ENCODE measurements at regions not wholly inside any gene's neighbourhood (a gene's known extent, or its start where the extent isn't known, plus 50 kb on each side); places are given as distances from the start of the nearest gene placed in this dataset.

DNA sequence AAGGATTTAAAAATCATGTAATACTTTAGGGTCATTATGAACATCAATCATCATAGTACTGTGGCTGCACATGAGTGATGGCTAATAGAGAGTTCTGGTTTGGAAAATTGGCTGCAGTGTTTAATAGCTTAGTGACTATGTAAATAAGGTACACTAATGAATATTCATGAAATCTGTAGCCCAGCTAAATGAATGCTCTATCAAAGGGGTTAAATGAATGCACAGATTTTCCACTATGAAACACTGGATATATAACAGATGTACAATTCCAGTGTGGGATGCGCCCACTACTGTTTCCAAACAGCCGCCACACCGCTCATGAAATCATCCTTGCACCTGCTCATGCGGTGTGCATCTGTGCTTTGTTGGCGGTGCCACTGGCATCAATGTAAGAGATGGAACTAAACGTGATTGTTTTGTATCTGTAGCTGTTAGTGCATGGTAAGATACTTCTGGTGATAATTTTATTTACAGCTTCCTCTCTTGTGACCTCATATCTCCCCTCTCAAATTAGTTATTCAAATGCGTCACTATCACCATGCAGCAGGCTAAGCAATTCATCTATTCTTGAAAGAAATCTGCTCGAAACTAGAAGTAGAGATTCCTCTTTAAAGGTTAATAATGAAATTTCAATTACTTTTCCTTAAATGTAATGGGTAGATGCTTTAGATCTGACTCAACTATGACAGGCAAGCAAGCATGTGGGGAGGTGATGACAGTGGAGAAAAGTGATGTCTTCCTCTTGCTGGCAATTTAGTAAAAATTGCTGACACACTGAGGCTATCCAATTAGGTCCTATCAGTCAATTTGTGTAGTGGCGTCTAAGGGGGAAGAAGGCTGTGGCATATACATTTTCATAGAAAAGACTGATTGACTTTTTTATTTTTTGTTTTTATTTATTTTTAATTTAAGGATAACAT lies 433.6 kb downstream of the AEBP2 start:
- Histone ChIP-seq H2AK5ac (ENCODE audit: low read depth, low read length) (no peak overlapping the region), H3K9ac (ENCODE audit: low read depth, low read length) (no peak overlapping the region), H2AFZ (replicated peaks; ENCODE audit: low read length, poor library complexity) (no peak overlapping the region), H3K56ac (ENCODE audit: extremely low read depth, insufficient read depth, low read length) (no peak overlapping the region), H3K27me3 (ENCODE audit: control insufficient read depth, insufficient read depth, low read length) (no peaks in the 10 kb centered on the region), H2BK120ac (ENCODE audit: low read depth, low read length) (no peak overlapping the region), H4K20me1 (ENCODE audit: insufficient read depth, low read length) (no peaks in the 10 kb centered on the region), H4K91ac (ENCODE audit: insufficient read depth, low read depth, low read length) (no peak overlapping the region), H3K4me2 (ENCODE audit: low read depth, low read length) (no peak overlapping the region), H3K14ac (replicated peaks; ENCODE audit: low read depth, low read length) (no peak overlapping the region), H3K4me3 (ENCODE audit: insufficient read depth, low read depth, low read length) (no peak overlapping the region), H4K8ac (ENCODE audit: low read depth in 2 of 2, low read length in 2 of 2) (no peak overlapping the region), H3K36me3 (ENCODE audit: control insufficient read depth, insufficient read depth, low read length) (no peaks in the 10 kb centered on the region), H3K4ac (ENCODE audit: low read depth, low read length) (no peak overlapping the region), H4K5ac (ENCODE audit: low read depth, low read length) (no peak overlapping the region), H2AK9ac (replicated peaks; ENCODE audit: low read depth, low read length, poor library complexity) (no peak overlapping the region), H3K4me1 (ENCODE audit: control insufficient read depth, insufficient read depth, low read length) (no peaks in the 10 kb centered on the region), H2BK5ac (ENCODE audit: low read depth, low read length, poor library complexity, severe bottlenecking) (no peak overlapping the region), H2BK15ac (ENCODE audit: low read depth, low read length) (no peak overlapping the region), H2BK20ac (ENCODE audit: low read depth, low read length) (no peak overlapping the region), H3K9me1 (ENCODE audit: insufficient read depth, low read length) (no peaks in the 10 kb centered on the region), H3K9me3 (ENCODE audit: control insufficient read depth, insufficient read depth, low read length) (no peaks in the 10 kb centered on the region), H3K18ac (ENCODE audit: low read depth, low read length) (no peak overlapping the region), H3K27ac (ENCODE audit: insufficient read depth, low read length) (no peak overlapping the region), H3K79me1 (ENCODE audit: low read depth in 1 of 2, low read length in 2 of 2) (no peaks in the 10 kb centered on the region), H3K23ac (ENCODE audit: low read depth, low read length) (no peak overlapping the region)
- CTCF ChIA-PET, result no interaction called here
- DNase-seq (peak; percentile 25), ATAC-seq (ENCODE audit: low read depth) (no peak)
- WGBS, 2 experiments (ENCODE audit: extremely low coverage in 2 of 2, insufficient read length in 1 of 2), result 80% methylated on average over 1 of the region's 9 CpGs; no CpG with 5 or more reads in 1 of the 2 experiments
- POLR2A ChIA-PET (ENCODE audit: unreplicated experiment), result no interaction called here
- no TSS peak for BruUV-seq (replicated peaks)
- in situ Hi-C loops (cut with MboI; ENCODE audit: low sequenced_read_pairs) (no loop called here), intact Hi-C loops (cut with micrococcal nuclease) (no loop called here), dilution Hi-C loops (cut with HindIII; ENCODE audit: low sequenced_read_pairs, unreplicated experiment) (no loop called here)
- TF ChIP-seq CTCF (conservative IDR thresholded peaks at IDR 0.05; ENCODE audit: low read depth, low read length) (no peak), CHD1 (IDR thresholded peaks at IDR 0.05; ENCODE audit: low read depth, low read length) (no peak), MAZ (IDR thresholded peaks at IDR 0.05; ENCODE audit: borderline replicate concordance, low read depth, low read length) (no peak), BHLHE40 (IDR thresholded peaks at IDR 0.05; ENCODE audit: low read depth, low read length) (no peak), MAFK (IDR thresholded peaks at IDR 0.05; ENCODE audit: low read depth, low read length) (no peak), MXI1 (IDR thresholded peaks at IDR 0.05; ENCODE audit: borderline replicate concordance, low read depth, low read length) (no peak), ELK1 (IDR thresholded peaks at IDR 0.05; ENCODE audit: borderline replicate concordance, low read depth, low read length) (no peak), CEBPB (IDR thresholded peaks at IDR 0.05; ENCODE audit: low read depth, low read length) (no peak), RCOR1 (IDR thresholded peaks at IDR 0.05; ENCODE audit: insufficient replicate concordance, low read length) (no peak), POLR2A (IDR thresholded peaks at IDR 0.05; ENCODE audit: low read depth, low read length) (no peak), RFX5 (IDR thresholded peaks at IDR 0.05; ENCODE audit: low read depth, low read length) (no peak), NFE2L2 (IDR thresholded peaks at IDR 0.05; ENCODE audit: low read depth, low read length) (no peak), FOS (IDR thresholded peaks at IDR 0.05; ENCODE audit: low read depth, low read length) (no peak), RAD21 (IDR thresholded peaks at IDR 0.05; ENCODE audit: low read length) (no peak)
- TF ChIP-seq, protein P1, sequence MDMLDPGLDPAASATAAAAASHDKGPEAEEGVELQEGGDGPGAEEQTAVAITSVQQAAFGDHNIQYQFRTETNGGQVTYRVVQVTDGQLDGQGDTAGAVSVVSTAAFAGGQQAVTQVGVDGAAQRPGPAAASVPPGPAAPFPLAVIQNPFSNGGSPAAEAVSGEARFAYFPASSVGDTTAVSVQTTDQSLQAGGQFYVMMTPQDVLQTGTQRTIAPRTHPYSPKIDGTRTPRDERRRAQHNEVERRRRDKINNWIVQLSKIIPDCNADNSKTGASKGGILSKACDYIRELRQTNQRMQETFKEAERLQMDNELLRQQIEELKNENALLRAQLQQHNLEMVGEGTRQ (IDR thresholded peaks at IDR 0.05; ENCODE audit: low read depth, low read length), result no peak
